BE2C (cell line): ENCODE measurements at regions not wholly inside any gene's neighbourhood (a gene's known extent, or its start where the extent isn't known, plus 50 kb on each side); places are given as distances from the start of the nearest gene placed in this dataset.

Source experiments
- DNase-seq: peaks from one replicate; pipeline ENCODE4 v3.0.0-alpha.2; 2020
- H3K27me3 ChIP-seq: fragments of 250-450 bp; sonication (Bioruptor Pico); 2 replicates; pipeline ENCODE4 v1.5.1; 2020; ENCODE audit warnings: mild to moderate bottlenecking
- H3K36me3 ChIP-seq: fragments of 250-450 bp; sonication (Bioruptor Pico); 2 replicates; pipeline ENCODE4 v1.5.1; 2020; ENCODE audit warnings: mild to moderate bottlenecking
- H3K4me1 ChIP-seq: fragments of 250-450 bp; sonication (Bioruptor Pico); 2 replicates; pipeline ENCODE4 v1.5.1; 2020
- H3K4me3 ChIP-seq: 2 replicates; pipeline ENCODE4 v1.5.1; 2011; ENCODE audit warnings: low read depth, low read length
- H3K9me3 ChIP-seq: fragments of 250-450 bp; sonication (Bioruptor Pico); 2 replicates; pipeline ENCODE4 v1.5.1; 2020
- CTCF ChIP-seq: IDR thresholded peaks from 2 replicates; pipeline ENCODE4 v1.5.1; 2012; ENCODE audit warnings: mild to moderate bottlenecking, low read depth, low read length

DNA sequence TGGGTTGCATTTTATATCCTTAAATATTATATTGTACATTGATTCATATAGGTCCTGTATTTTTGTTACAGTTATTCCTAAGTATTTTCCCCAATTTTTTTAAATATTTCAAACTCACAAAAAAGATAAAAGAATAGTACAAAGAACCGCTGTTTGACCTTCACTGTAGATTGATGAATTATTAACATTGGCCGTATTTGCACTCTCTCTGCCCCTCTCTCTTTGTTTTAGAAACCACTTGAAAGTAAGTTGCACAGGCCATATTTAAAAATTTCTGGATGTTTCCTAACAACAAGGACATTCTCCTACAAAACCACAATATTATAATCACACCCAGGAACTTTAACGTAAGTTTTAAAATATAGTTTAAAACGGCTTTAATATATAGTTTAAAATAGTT lies 72.0 kb upstream of the DUSP22 start:
- Histone ChIP-seq H3K4me1 (no peaks in the 10 kb centered on the region), H3K9me3 (no peaks in the 10 kb centered on the region), H3K36me3 (no peaks in the 10 kb centered on the region), H3K4me3 (no peak overlapping the region), H3K27me3 (peaks cover 38% of the 10 kb centered on the region)
- no peak for TF ChIP-seq CTCF
- DNase-seq = no peak

GRCh38 chr6:220721-221475 lies 71.4 kb upstream of the DUSP22 start:
- H3K36me3 ChIP-seq = no peaks in the 10 kb centered on the region
- no peak overlapping the region for H3K4me3 ChIP-seq
- peaks cover 38% of the 10 kb centered on the region for H3K27me3 ChIP-seq
- DNase-seq = no peak
- H3K4me1 ChIP-seq = no peaks in the 10 kb centered on the region
- no peak for TF ChIP-seq CTCF
- H3K9me3 ChIP-seq = no peaks in the 10 kb centered on the region

GRCh38 chr6:221531-222349 lies 70.5 kb upstream of the DUSP22 start:
- no peak for DNase-seq
- Histone ChIP-seq H3K36me3 (no peaks in the 10 kb centered on the region), H3K9me3 (no peaks in the 10 kb centered on the region), H3K27me3 (peaks cover 38% of the 10 kb centered on the region), H3K4me1 (no peaks in the 10 kb centered on the region), H3K4me3 (no peak overlapping the region)
- TF ChIP-seq CTCF = no peak

- no peak for TF ChIP-seq CTCF
- Histone ChIP-seq H3K4me3 (no peak overlapping the region), H3K9me3 (no peaks in the 10 kb centered on the region), H3K36me3 (no peaks in the 10 kb centered on the region), H3K4me1 (no peaks in the 10 kb centered on the region), H3K27me3 (peaks cover 38% of the 10 kb centered on the region)
- DNase-seq = no peak
These were observed 69.8 kb upstream of the DUSP22 start for GRCh38 chr6:222468-222867.

GRCh38 chr6:223136-223535 lies 69.2 kb upstream of the DUSP22 start:
- no peak for TF ChIP-seq CTCF
- Histone ChIP-seq H3K9me3 (no peaks in the 10 kb centered on the region), H3K4me1 (no peaks in the 10 kb centered on the region), H3K4me3 (no peak overlapping the region), H3K27me3 (peaks cover 44% of the 10 kb centered on the region), H3K36me3 (no peaks in the 10 kb centered on the region)
- no peak for DNase-seq

GRCh38 chr6:223763-224162 lies 68.5 kb upstream of the DUSP22 start:
- no peak overlapping the region for H3K4me3 ChIP-seq
- H3K36me3 ChIP-seq = no peaks in the 10 kb centered on the region
- H3K4me1 ChIP-seq = no peaks in the 10 kb centered on the region
- TF ChIP-seq CTCF = no peak
- no peaks in the 10 kb centered on the region for H3K9me3 ChIP-seq
- DNase-seq = no peak
- peaks cover 44% of the 10 kb centered on the region for H3K27me3 ChIP-seq
